Liver (tissue), 3 donors: ENCODE measurements at regions not wholly inside any gene's neighbourhood (a gene's known extent, or its start where the extent isn't known, plus 50 kb on each side); places are given as distances from the start of the nearest gene placed in this dataset.

ENCODE experiments used
- EGR1 ChIP-seq, 2 donors: IDR thresholded peaks; 2 replicates each; pipeline ENCODE4 v1.6.1; 2016 to 2018; ENCODE audit warnings: antibody characterized with exemption in 2 of 2, low read depth in 2 of 2
- FOXA1 ChIP-seq: IDR thresholded peaks from 2 replicates; pipeline ENCODE4 v1.6.1; 2016; ENCODE audit warnings: antibody characterized with exemption
- GABPA ChIP-seq, 2 donors: IDR thresholded peaks in 1 of 2; conservative IDR thresholded peaks in 1 of 2; 2 replicates each; pipeline ENCODE4 v1.6.1; 2016; ENCODE audit warnings: antibody characterized with exemption in 2 of 2, mild to moderate bottlenecking in 1 of 2, moderate library complexity in 1 of 2
- HNF4A ChIP-seq, 2 donors: conservative IDR thresholded peaks; 2 replicates each; pipeline ENCODE4 v1.6.1; 2016; ENCODE audit warnings: antibody characterized with exemption in 2 of 2, mild to moderate bottlenecking in 2 of 2
- JUND ChIP-seq, 2 donors: IDR thresholded peaks; 2 replicates each; pipeline ENCODE4 v1.6.1; 2016; ENCODE audit warnings: antibody characterized with exemption in 2 of 2
- MAX ChIP-seq: IDR thresholded peaks from 2 replicates; pipeline ENCODE4 v1.6.1; 2016; ENCODE audit warnings: antibody characterized with exemption
- REST ChIP-seq: IDR thresholded peaks from 2 replicates; pipeline ENCODE4 v1.6.1; 2016; ENCODE audit warnings: antibody characterized with exemption, mild to moderate bottlenecking
- RXRA ChIP-seq, 2 donors: IDR thresholded peaks; 2 replicates each; pipeline ENCODE4 v1.6.1; 2017 to 2018; ENCODE audit warnings: antibody characterized with exemption in 2 of 2, mild to moderate bottlenecking in 1 of 2
- TAF1 ChIP-seq: conservative IDR thresholded peaks from 2 replicates; pipeline ENCODE4 v1.6.1; 2016; ENCODE audit warnings: antibody characterized with exemption, mild to moderate bottlenecking
- YY1 ChIP-seq: IDR thresholded peaks from 2 replicates; pipeline ENCODE4 v1.6.1; 2016; ENCODE audit warnings: antibody characterized with exemption, mild to moderate bottlenecking
- TF ChIP-seq, protein P1 (sequence below): IDR thresholded peaks from 2 replicates; pipeline ENCODE4 v1.6.1; 2016; ENCODE audit warnings: antibody characterized with exemption
- TF ChIP-seq, protein P2 (sequence below): fragments of 150-350 bp; IDR thresholded peaks from 2 replicates; pipeline ENCODE4 v1.5.1; 2017; ENCODE audit warnings: improper control_type of control experiment, low read depth, low read length; ENCODE audit not compliant: missing input control
- TF ChIP-seq, protein P3 (sequence below): IDR thresholded peaks from 2 replicates; pipeline ENCODE4 v1.6.1; 2016; ENCODE audit warnings: antibody characterized with exemption
- donor health status: healthy.
- donor health status: healthy.

DNA sequence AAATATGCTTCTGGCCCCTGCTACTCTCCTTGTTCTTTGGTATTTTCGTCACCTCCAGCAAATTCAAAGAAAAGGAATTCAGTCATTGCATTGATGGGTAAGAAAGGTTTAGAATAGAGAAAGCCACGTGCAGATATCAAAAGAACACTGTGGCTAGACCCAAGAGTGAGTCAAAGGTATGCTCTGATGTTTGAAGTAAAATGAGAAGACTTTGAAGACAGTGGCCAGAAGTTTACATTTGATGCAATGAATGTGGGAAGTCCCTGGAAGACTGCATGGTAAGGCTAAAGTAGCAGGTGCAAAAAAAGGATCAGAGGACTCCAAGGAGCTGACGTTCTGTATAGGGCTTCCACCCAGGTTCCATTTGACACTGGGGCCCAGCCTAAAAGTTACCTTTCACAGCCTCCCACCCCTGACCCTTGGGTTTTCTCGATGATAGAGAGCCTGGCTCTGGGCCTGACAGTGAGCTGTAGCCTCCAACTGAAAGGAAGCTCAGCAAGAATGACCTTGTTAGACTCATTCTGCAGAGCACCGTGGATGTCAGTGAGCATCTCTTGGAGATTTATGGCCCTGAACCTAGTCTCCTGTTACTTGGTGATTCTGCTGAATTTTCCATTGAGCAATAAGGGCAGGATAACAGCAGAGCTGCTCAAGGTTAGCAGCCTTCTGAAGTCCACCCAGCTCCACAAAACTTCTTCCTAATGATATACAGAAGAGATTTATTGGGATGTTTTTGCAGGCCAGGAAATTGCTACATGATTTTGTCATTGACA lies 223.7 kb upstream of the RBBP8 start:
- TF ChIP-seq, protein P1, sequence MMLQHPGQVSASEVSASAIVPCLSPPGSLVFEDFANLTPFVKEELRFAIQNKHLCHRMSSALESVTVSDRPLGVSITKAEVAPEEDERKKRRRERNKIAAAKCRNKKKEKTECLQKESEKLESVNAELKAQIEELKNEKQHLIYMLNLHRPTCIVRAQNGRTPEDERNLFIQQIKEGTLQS, result no peak
- TF ChIP-seq, protein P2, sequence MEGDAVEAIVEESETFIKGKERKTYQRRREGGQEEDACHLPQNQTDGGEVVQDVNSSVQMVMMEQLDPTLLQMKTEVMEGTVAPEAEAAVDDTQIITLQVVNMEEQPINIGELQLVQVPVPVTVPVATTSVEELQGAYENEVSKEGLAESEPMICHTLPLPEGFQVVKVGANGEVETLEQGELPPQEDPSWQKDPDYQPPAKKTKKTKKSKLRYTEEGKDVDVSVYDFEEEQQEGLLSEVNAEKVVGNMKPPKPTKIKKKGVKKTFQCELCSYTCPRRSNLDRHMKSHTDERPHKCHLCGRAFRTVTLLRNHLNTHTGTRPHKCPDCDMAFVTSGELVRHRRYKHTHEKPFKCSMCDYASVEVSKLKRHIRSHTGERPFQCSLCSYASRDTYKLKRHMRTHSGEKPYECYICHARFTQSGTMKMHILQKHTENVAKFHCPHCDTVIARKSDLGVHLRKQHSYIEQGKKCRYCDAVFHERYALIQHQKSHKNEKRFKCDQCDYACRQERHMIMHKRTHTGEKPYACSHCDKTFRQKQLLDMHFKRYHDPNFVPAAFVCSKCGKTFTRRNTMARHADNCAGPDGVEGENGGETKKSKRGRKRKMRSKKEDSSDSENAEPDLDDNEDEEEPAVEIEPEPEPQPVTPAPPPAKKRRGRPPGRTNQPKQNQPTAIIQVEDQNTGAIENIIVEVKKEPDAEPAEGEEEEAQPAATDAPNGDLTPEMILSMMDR, result no peak
- TF ChIP-seq HNF4A (conservative IDR thresholded peaks at IDR 0.05) (no peak), TAF1 (no peak), FOXA1 (no peak), YY1 (no peak), REST (no peak), MAX (no peak), RXRA (IDR thresholded peaks at IDR 0.05) (no peak), EGR1 (IDR thresholded peaks at IDR 0.05; ENCODE audit: low read depth in 2 of 2) (no peak), JUND (IDR thresholded peaks at IDR 0.05) (no peak), GABPA (IDR thresholded peaks at IDR 0.05 in 1 of 2, conservative IDR thresholded peaks at IDR 0.05 in 1 of 2) (no peak)
- TF ChIP-seq, protein P3, sequence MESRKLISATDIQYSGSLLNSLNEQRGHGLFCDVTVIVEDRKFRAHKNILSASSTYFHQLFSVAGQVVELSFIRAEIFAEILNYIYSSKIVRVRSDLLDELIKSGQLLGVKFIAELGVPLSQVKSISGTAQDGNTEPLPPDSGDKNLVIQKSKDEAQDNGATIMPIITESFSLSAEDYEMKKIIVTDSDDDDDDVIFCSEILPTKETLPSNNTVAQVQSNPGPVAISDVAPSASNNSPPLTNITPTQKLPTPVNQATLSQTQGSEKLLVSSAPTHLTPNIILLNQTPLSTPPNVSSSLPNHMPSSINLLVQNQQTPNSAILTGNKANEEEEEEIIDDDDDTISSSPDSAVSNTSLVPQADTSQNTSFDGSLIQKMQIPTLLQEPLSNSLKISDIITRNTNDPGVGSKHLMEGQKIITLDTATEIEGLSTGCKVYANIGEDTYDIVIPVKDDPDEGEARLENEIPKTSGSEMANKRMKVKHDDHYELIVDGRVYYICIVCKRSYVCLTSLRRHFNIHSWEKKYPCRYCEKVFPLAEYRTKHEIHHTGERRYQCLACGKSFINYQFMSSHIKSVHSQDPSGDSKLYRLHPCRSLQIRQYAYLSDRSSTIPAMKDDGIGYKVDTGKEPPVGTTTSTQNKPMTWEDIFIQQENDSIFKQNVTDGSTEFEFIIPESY, result no peak
